ENCODE measurements at regions not wholly inside any gene's neighbourhood (a gene's known extent, or its start where the extent isn't known, plus 50 kb on each side); places are given as distances from the start of the nearest gene placed in this dataset.

DNA sequence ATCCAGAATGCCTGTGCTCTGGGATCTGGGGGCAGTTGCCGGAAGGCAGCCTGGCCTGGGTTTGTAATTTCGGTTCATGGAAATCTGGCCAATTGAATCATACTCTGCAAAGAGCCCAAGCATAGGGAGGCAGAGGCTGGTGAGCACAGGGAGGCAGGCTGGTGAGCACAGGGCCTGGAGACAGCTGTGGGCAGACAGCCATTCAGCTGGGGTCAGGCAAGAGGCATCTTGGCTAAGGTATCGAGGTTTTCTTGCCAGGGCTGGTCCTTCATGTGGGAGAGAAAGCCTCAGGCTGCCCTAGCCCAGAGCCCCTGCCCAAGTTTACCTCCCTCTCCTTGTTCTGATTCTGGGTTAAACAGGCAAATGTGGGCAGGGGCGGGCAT is 63.7 kb upstream of the BAIAP2L1 start:
- Histone ChIP-seq H3K4me3 (ENCODE audit: low read depth, low read length) (no peak overlapping the region), H3K9me3 (ENCODE audit: control insufficient read depth, low read length) (no peaks in the 10 kb centered on the region), H3K36me3 (ENCODE audit: control insufficient read depth, insufficient read depth, low read length) (no peaks in the 10 kb centered on the region), H3K4me2 (ENCODE audit: low read length) (no peak overlapping the region), H3K27ac (no peak overlapping the region), H3K4me1 (no peaks in the 10 kb centered on the region), H2AFZ (no peak overlapping the region), H3K9ac (no peak overlapping the region), H3K79me2 (no peaks in the 10 kb centered on the region), H3K27me3 (ENCODE audit: control insufficient read depth, insufficient read depth, low read length) (no peaks in the 10 kb centered on the region)
- TF ChIP-seq, protein P1, sequence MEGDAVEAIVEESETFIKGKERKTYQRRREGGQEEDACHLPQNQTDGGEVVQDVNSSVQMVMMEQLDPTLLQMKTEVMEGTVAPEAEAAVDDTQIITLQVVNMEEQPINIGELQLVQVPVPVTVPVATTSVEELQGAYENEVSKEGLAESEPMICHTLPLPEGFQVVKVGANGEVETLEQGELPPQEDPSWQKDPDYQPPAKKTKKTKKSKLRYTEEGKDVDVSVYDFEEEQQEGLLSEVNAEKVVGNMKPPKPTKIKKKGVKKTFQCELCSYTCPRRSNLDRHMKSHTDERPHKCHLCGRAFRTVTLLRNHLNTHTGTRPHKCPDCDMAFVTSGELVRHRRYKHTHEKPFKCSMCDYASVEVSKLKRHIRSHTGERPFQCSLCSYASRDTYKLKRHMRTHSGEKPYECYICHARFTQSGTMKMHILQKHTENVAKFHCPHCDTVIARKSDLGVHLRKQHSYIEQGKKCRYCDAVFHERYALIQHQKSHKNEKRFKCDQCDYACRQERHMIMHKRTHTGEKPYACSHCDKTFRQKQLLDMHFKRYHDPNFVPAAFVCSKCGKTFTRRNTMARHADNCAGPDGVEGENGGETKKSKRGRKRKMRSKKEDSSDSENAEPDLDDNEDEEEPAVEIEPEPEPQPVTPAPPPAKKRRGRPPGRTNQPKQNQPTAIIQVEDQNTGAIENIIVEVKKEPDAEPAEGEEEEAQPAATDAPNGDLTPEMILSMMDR (IDR thresholded peaks at IDR 0.05) = no peak

DNA sequence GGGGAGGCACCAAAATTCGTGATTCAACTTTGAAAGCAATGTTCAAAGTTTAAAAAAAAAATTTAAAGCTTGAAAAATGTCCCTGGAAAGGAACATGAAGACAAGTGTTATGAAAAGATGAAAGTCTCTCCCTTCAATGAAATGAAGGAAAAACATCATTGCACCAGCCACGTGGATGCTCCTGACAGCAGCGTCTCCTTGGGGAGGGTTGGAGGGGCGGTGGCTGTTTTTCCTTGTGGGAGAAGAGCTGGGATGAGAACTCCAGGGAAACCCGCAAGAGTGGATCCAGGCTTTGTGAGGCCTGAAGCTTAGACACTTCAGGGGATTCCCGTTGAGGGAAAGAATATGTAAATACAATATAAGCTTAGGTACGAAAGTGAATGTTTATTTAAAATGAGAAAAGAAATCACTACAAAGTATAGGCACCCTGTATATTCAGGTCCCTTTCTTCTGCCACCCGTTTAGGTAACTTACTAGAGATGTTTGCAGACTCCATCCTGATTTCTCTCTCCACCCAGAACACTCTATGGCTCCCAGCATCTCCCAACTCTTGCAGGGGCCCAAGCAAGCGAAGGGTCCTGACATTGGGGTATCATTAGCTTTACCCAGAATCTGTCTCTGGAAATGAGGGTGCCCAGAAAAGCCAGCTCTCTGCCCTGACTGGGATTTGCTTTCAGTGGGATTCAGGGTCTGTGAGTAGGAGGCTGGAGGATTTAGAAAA is 63.1 kb upstream of the BAIAP2L1 start:
- no peak overlapping the region for H3K9ac ChIP-seq
- no peak overlapping the region for H3K27ac ChIP-seq
- no peak overlapping the region for H2AFZ ChIP-seq
- no peaks in the 10 kb centered on the region for H3K79me2 ChIP-seq
- TF ChIP-seq, protein P1 (IDR thresholded peaks at IDR 0.05) = no peak
- no peak overlapping the region for H3K4me2 ChIP-seq (ENCODE audit: low read length)
- H3K4me1 ChIP-seq = no peaks in the 10 kb centered on the region
- no peaks in the 10 kb centered on the region for H3K36me3 ChIP-seq (ENCODE audit: control insufficient read depth, insufficient read depth, low read length)
- no peaks in the 10 kb centered on the region for H3K27me3 ChIP-seq (ENCODE audit: control insufficient read depth, insufficient read depth, low read length)
- no peaks in the 10 kb centered on the region for H3K9me3 ChIP-seq (ENCODE audit: control insufficient read depth, low read length)
- no peak overlapping the region for H3K4me3 ChIP-seq (ENCODE audit: low read depth, low read length)

DNA sequence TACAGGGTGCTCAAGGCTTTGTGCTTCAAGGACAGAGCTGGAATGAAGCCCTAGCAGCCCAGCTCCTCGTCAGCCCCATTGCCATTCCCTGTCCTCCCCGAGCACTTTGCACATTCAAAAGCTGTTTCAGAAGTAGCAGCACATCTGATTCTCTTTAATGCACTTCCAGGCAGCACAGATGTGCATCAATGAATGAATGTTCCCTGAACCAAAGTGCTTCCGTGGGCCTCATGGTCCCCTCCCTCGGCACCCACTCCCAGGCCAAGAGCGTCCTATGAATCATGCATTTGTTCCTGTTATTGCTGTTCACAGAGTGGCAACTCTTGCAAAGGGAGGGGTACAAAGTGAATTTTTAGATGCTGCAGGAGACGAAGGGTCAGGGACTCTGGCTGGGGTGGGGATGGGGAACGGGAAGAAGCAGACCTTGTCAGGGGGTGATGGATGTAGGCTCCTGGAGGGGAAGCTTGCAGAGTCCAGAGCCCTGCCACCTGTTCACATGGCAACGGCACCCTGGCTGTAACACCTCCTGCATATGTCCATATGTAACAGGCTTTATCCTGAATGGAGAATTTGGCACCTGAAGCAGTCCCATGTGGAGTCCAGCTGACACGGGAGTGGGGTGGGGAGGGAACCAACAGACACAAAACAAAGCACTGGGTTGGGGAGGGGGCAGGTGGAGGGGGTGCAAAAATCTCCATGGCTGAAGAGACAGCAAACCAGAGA is 62.2 kb upstream of the BAIAP2L1 start:
- H3K36me3 ChIP-seq (ENCODE audit: control insufficient read depth, insufficient read depth, low read length) = no peaks in the 10 kb centered on the region
- TF ChIP-seq, protein P1 (IDR thresholded peaks at IDR 0.05) = no peak

DNA sequence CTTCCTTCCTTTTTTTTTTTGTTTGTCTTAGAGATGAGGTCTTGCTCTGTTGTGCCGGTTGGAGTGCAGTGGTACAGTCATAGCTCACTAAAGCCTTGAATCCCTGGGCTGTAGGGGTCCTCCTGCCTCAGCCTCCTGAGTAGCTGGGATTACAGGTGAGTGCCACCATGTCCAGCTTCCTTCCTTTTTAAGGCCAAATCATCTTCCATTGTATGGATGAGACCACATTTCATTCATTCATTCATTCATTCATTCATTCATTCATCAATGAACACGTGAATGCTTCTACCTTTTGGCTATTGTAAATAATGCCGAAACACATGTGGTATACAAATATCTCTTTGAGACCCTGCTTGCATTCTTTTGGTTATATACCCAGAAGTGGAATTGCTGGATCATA is 60.0 kb upstream of the BAIAP2L1 start:
- no peak overlapping the region for H3K9ac ChIP-seq
- TF ChIP-seq, protein P1 (IDR thresholded peaks at IDR 0.05) = no peak

More for the DNA sequence above, 62.2 kb upstream of the BAIAP2L1 start:
- no peak overlapping the region for H3K27ac ChIP-seq
- H3K9ac ChIP-seq = no peak overlapping the region
- no peaks in the 10 kb centered on the region for H3K79me2 ChIP-seq
- no peak overlapping the region for H3K4me3 ChIP-seq (ENCODE audit: low read depth, low read length)
- no peaks in the 10 kb centered on the region for H3K4me1 ChIP-seq
- no peak overlapping the region for H2AFZ ChIP-seq
- H3K4me2 ChIP-seq (ENCODE audit: low read length) = no peak overlapping the region
- H3K9me3 ChIP-seq (ENCODE audit: control insufficient read depth, low read length) = no peaks in the 10 kb centered on the region
- no peaks in the 10 kb centered on the region for H3K27me3 ChIP-seq (ENCODE audit: control insufficient read depth, insufficient read depth, low read length)

More for the DNA sequence above, 60.0 kb upstream of the BAIAP2L1 start:
- no peak overlapping the region for H3K27ac ChIP-seq
- H3K27me3 ChIP-seq (ENCODE audit: control insufficient read depth, insufficient read depth, low read length) = no peaks in the 10 kb centered on the region
- no peaks in the 10 kb centered on the region for H3K79me2 ChIP-seq
- no peaks in the 10 kb centered on the region for H3K4me1 ChIP-seq
- no peak overlapping the region for H3K4me3 ChIP-seq (ENCODE audit: low read depth, low read length)
- H2AFZ ChIP-seq = no peak overlapping the region
- H3K4me2 ChIP-seq (ENCODE audit: low read length) = no peak overlapping the region
- no peaks in the 10 kb centered on the region for H3K36me3 ChIP-seq (ENCODE audit: control insufficient read depth, insufficient read depth, low read length)
- no peaks in the 10 kb centered on the region for H3K9me3 ChIP-seq (ENCODE audit: control insufficient read depth, low read length)

Data from parathyroid adenoma (tissue), 2 donors.